Vagina (tissue), 2 donors: ENCODE measurements at regions not wholly inside any gene's neighbourhood (a gene's known extent, or its start where the extent isn't known, plus 50 kb on each side); places are given as distances from the start of the nearest gene placed in this dataset.

Experiments
- DNase-seq, 2 donors: peaks; one replicate each; pipeline ENCODE4 v3.0.0-alpha.2; 2017; ENCODE audit errors: extremely low spot score in 2 of 2
- H3K27ac ChIP-seq: fragments of 200-600 bp; sonication (generic); one replicate; pipeline ENCODE4 v1.5.1; 2019
- H3K27me3 ChIP-seq: fragments of 200-600 bp; sonication (generic); one replicate; pipeline ENCODE4 v1.5.1; 2019
- H3K36me3 ChIP-seq, 2 donors: fragments of 200-600 bp; sonication (generic); one replicate each; pipeline ENCODE4 v1.5.1; 2017 to 2019
- H3K4me1 ChIP-seq: fragments of 200-600 bp; sonication (generic); one replicate; pipeline ENCODE4 v1.5.1; 2019
- H3K4me3 ChIP-seq, 2 donors: fragments of 200-600 bp; sonication (generic); 1 replicate in 1 of 2; 2 replicates in 1 of 2; pipeline ENCODE4 v1.5.1; 2016 to 2019
- H3K9me3 ChIP-seq: fragments of 200-600 bp; sonication (generic); one replicate; pipeline ENCODE4 v1.5.1; 2019
- POLR2A ChIP-seq, 2 donors: fragments of 450-650 bp; IDR thresholded peaks; one replicate each; pipeline ENCODE4 v1.6.1; 2017; ENCODE audit warnings: antibody characterized with exemption in 2 of 2, mild to moderate bottlenecking in 2 of 2, moderate library complexity in 2 of 2
- POLR2AphosphoS5 ChIP-seq, 2 donors: sonication (generic); formaldehyde crosslinking; IDR thresholded peaks; one replicate each; pipeline ENCODE4 v1.9.0; 2017; ENCODE audit warnings: antibody characterized with exemption in 2 of 2, mild to moderate bottlenecking in 2 of 2, low read depth in 1 of 2; ENCODE audit not compliant: insufficient read depth in 1 of 2
- intact Hi-C: fragments of 100-400 bp; cut with DNase I; formaldehyde crosslinking; loops from one replicate; pipeline ENCODE4 v1.15.1; 2023
- TF ChIP-seq, protein P1 (sequence below), 3 experiments: fragments of 450-650 bp in 2 of 3; fragments of 200-600 bp in 1 of 3; sonication (generic) in 1 of 3; IDR thresholded peaks; one replicate each; pipeline ENCODE4 v1.5.1; 2017 to 2019; ENCODE audit warnings: antibody characterized with exemption in 3 of 3, mild to moderate bottlenecking in 2 of 3, moderate library complexity in 2 of 3

DNA sequence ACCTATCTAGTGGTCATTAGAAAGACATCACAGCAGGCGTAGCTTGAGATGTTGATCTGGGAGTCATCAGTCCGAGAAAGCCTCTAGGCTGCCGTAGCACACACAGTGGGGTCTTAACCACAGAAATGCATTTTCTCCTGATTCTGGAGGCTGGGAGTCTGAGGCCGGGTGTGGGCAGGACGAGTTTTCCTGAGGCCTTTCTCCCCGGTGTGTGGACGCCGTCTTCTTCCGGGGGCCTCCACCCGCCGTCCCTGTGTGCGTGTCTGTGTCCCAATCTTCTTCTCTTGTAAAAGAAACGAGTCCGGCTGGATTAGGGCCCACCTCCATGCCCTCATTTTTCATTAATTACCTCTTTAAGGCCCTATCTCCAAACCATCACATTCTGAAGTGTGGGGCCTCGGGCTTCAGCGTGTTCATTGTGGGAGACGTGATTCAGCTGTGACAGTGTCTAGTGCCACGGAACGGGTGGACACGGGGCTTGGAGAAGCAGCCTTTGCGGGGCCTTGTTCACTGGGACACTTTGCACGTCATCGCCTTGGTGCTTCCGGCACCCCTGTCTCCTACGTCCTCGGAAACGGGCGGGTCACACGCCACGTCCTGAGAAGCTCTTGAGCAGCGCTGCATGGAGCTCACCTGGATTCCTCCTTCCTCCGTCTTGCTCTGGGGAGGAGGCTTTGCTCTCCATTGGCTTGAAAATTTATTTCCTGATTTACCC, 208.9 kb upstream of the SOX1 start:
- TF ChIP-seq POLR2AphosphoS5 (IDR thresholded peaks at IDR 0.05; ENCODE audit: insufficient read depth in 1 of 2, low read depth in 1 of 2) (no peak), POLR2A (IDR thresholded peaks at IDR 0.05) (no peak)
- TF ChIP-seq, protein P1, sequence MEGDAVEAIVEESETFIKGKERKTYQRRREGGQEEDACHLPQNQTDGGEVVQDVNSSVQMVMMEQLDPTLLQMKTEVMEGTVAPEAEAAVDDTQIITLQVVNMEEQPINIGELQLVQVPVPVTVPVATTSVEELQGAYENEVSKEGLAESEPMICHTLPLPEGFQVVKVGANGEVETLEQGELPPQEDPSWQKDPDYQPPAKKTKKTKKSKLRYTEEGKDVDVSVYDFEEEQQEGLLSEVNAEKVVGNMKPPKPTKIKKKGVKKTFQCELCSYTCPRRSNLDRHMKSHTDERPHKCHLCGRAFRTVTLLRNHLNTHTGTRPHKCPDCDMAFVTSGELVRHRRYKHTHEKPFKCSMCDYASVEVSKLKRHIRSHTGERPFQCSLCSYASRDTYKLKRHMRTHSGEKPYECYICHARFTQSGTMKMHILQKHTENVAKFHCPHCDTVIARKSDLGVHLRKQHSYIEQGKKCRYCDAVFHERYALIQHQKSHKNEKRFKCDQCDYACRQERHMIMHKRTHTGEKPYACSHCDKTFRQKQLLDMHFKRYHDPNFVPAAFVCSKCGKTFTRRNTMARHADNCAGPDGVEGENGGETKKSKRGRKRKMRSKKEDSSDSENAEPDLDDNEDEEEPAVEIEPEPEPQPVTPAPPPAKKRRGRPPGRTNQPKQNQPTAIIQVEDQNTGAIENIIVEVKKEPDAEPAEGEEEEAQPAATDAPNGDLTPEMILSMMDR (IDR thresholded peaks at IDR 0.05), result no peak
- H3K4me3 ChIP-seq, result no peak overlapping the region
- H3K27me3 ChIP-seq, result no peaks in the 10 kb centered on the region
- H3K36me3 ChIP-seq, result no peaks in the 10 kb centered on the region
- DNase-seq, result peak in 1 of 2 donors; percentile 54
- H3K27ac ChIP-seq, result no peak overlapping the region
- intact Hi-C loops, result no loop called here
- no peaks in the 10 kb centered on the region for H3K9me3 ChIP-seq
- H3K4me1 ChIP-seq, result no peaks in the 10 kb centered on the region

DNA sequence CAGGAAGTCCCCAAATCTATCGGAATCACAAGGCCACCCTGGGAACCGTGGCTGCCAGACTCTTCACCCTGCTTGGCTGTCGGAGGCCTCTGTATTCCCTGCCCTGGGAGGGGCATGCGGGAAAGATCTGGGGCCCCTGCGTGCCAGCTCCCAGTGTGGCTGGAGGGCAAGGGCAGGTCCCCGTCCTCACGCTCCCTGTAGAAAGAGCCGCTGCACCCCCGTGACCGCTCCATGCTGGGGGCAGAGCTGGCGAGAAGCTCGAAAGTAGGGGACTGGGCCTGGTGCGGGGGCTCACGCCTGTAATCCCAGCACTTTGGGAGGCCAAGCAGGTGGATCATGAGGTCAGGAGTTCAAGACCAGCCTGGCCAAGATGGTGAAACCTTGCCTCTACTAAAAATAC, 208.4 kb upstream of the SOX1 start:
- Histone ChIP-seq H3K9me3 (no peaks in the 10 kb centered on the region), H3K36me3 (no peaks in the 10 kb centered on the region), H3K4me3 (no peak overlapping the region), H3K27ac (no peak overlapping the region), H3K4me1 (no peaks in the 10 kb centered on the region), H3K27me3 (no peaks in the 10 kb centered on the region)
- intact Hi-C loops, result no loop called here
- DNase-seq, result no peak
- TF ChIP-seq, protein P1 (IDR thresholded peaks at IDR 0.05), result no peak
- no peak for TF ChIP-seq POLR2AphosphoS5 (IDR thresholded peaks at IDR 0.05; ENCODE audit: insufficient read depth in 1 of 2, low read depth in 1 of 2)
- no peak for TF ChIP-seq POLR2A (IDR thresholded peaks at IDR 0.05)

DNA sequence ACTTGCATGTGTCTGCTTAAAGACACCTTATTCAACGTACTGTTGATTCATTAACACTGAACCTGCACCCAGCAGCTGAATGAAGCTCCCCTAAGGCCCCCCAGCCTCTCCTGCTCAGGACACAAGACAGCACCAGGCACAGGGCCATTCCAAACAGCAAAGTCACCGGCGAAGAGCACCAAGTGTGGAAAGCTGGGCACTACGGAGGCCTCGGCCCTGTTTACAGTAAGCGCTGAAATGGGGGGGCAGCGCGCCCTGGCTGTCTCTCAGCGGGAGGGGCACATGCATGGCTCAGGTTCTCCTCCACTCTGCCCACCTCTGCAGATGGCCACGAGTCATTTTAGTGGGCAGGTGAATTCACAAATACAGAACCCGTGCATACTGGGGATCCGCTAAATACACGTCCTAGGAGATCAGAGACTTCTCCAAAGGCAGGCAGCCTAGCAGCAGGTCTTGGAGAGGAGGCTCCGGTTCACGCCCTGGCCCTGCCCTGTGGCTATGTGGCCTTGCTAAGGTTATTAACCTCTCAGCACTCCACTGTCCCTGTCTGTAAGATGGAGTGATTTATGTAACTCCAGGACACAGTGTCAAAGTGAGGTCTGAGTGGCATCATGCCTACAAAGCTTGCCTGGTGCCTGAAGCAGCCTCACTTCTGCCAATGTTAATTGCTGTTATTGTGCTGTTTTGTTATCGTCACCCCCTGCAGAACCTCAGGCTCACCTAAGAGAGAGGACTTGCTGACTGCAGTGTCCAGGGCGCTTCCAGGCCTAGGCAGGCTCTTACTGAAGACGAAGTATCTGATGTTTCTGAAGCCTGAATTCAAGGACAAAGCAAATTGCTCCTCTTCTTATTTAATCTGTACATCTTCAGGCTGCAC, 207.4 kb upstream of the SOX1 start:
- Histone ChIP-seq H3K27ac (no peak overlapping the region), H3K9me3 (no peaks in the 10 kb centered on the region), H3K27me3 (no peaks in the 10 kb centered on the region), H3K36me3 (no peaks in the 10 kb centered on the region), H3K4me3 (no peak overlapping the region), H3K4me1 (no peaks in the 10 kb centered on the region)
- TF ChIP-seq POLR2AphosphoS5 (IDR thresholded peaks at IDR 0.05; ENCODE audit: insufficient read depth in 1 of 2, low read depth in 1 of 2) (no peak), POLR2A (IDR thresholded peaks at IDR 0.05) (no peak)
- TF ChIP-seq, protein P1 (IDR thresholded peaks at IDR 0.05), result no peak
- intact Hi-C loops, result no loop called here
- DNase-seq, result peak in 1 of 2 donors; percentile 72

DNA sequence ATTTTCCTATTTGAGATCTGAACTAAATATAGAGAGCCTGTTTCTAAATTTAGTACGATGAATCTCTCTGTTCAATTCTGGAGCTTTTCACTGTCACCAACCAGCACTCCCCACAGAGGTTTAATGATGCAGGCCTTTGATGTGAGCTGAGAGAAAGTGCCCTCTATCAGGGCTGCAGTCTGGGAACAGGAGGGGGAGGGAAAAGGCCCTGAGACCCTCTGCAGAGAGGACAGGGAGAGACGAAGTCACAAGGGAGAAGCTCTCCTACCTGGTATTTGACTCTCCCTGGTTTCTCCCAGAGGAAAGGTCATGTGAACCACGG, 206.8 kb upstream of the SOX1 start:
- Histone ChIP-seq H3K27ac (no peak overlapping the region), H3K4me1 (no peaks in the 10 kb centered on the region), H3K9me3 (no peaks in the 10 kb centered on the region), H3K4me3 (no peak overlapping the region), H3K36me3 (no peaks in the 10 kb centered on the region), H3K27me3 (no peaks in the 10 kb centered on the region)
- no peak for DNase-seq
- intact Hi-C loops, result no loop called here
- TF ChIP-seq POLR2A (IDR thresholded peaks at IDR 0.05) (no peak), POLR2AphosphoS5 (IDR thresholded peaks at IDR 0.05; ENCODE audit: insufficient read depth in 1 of 2, low read depth in 1 of 2) (no peak)
- TF ChIP-seq, protein P1 (IDR thresholded peaks at IDR 0.05), result no peak

DNA sequence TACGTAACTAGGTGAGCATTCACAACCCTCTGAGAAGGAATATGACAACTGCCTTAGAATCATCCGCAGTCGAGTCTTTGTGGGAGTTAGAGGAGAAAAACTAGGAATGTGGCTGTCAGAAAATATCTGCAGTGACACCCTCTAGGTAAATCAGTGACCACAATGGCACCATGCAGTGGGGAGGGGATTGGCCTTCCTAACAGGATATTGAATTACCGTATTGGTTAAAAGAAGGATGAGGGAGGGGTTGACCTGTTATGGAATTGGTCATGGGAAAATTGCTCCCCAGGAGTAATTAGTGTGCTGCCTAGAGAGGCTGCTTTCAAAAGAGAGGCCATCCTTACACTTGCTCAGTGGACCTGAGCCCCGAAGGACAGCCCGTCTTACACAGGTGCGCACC, 205.6 kb upstream of the SOX1 start:
- no peaks in the 10 kb centered on the region for H3K9me3 ChIP-seq
- H3K27ac ChIP-seq, result no peak overlapping the region
- H3K36me3 ChIP-seq, result no peaks in the 10 kb centered on the region
- H3K4me3 ChIP-seq, result no peak overlapping the region
- H3K27me3 ChIP-seq, result no peaks in the 10 kb centered on the region
- H3K4me1 ChIP-seq, result no peaks in the 10 kb centered on the region
- TF ChIP-seq POLR2A (IDR thresholded peaks at IDR 0.05), result no peak
- intact Hi-C loops, result no loop called here
- DNase-seq, result peak in 1 of 2 donors; percentile 20
